ENCODE measurements at regions not wholly inside any gene's neighbourhood (a gene's known extent, or its start where the extent isn't known, plus 50 kb on each side); places are given as distances from the start of the nearest gene placed in this dataset.

DNA sequence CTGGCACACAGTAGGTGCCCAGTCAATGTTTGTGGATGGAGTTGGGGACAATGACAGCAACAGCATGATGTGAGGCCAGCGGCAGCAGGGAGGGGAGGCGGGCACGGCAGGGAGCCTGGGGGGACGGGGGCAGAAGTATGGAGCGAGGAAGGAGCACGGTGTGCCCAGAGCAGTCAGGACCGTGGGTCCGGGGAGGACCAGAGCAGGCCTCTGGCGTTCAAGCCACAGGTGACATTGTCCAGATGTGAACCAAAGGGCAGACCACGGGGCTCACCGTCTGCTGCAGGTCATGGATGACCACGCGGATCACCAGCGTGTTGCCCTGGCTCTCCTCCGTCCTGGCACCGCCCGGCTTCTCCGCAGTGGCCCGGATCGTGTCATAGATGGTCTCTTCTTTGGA lies 105.5 kb downstream of the SHANK2 start:
- H4K20me1 ChIP-seq (ENCODE audit: insufficient read depth, low read length): no peaks in the 10 kb centered on the region
- H3K4me3 ChIP-seq (ENCODE audit: low read depth in 1 of 2, low read length in 2 of 2): no peak overlapping the region
- DNase-seq (no peak), ATAC-seq (ENCODE audit: insufficient read depth, low read depth) (no peak)
- H3K27me3 ChIP-seq (ENCODE audit: insufficient read depth, low read length, poor library complexity): no peaks in the 10 kb centered on the region
- TF ChIP-seq EZH2 (IDR thresholded peaks at IDR 0.05; ENCODE audit: borderline replicate concordance, low read depth, low read length, severe bottlenecking) (no peak), CTCF (IDR thresholded peaks at IDR 0.05; ENCODE audit: borderline replicate concordance, extremely low read depth, low read length, poor library complexity, severe bottlenecking) (no peak)
- no peaks in the 10 kb centered on the region for H3K4me1 ChIP-seq (ENCODE audit: insufficient read depth, low read length)
- H2AFZ ChIP-seq (ENCODE audit: low read depth, low read length): no peak overlapping the region
- H3K79me2 ChIP-seq (ENCODE audit: insufficient read depth, low read length): no peaks in the 10 kb centered on the region
- H3K9me3 ChIP-seq (ENCODE audit: insufficient read depth, low read length, severe bottlenecking): no peaks in the 10 kb centered on the region
- no peak overlapping the region for H3K27ac ChIP-seq (ENCODE audit: low read length)
- no peak overlapping the region for H3K4me2 ChIP-seq (ENCODE audit: insufficient read depth, low read length)
- H3K36me3 ChIP-seq (ENCODE audit: insufficient read depth, low read length): no peaks in the 10 kb centered on the region
- H3K9ac ChIP-seq (ENCODE audit: low read depth, low read length): no peak overlapping the region

- Histone ChIP-seq H3K9me3 (ENCODE audit: insufficient read depth, low read length, severe bottlenecking) (no peaks in the 10 kb centered on the region), H3K4me3 (ENCODE audit: low read depth in 1 of 2, low read length in 2 of 2) (no peak overlapping the region), H3K4me1 (ENCODE audit: insufficient read depth, low read length) (no peaks in the 10 kb centered on the region), H2AFZ (ENCODE audit: low read depth, low read length) (no peak overlapping the region), H3K4me2 (ENCODE audit: insufficient read depth, low read length) (no peak overlapping the region), H3K79me2 (ENCODE audit: insufficient read depth, low read length) (no peaks in the 10 kb centered on the region), H3K27me3 (ENCODE audit: insufficient read depth, low read length, poor library complexity) (no peaks in the 10 kb centered on the region), H3K27ac (ENCODE audit: low read length) (no peak overlapping the region), H4K20me1 (ENCODE audit: insufficient read depth, low read length) (no peaks in the 10 kb centered on the region), H3K36me3 (ENCODE audit: insufficient read depth, low read length) (no peaks in the 10 kb centered on the region), H3K9ac (ENCODE audit: low read depth, low read length) (no peak overlapping the region)
- TF ChIP-seq EZH2 (IDR thresholded peaks at IDR 0.05; ENCODE audit: borderline replicate concordance, low read depth, low read length, severe bottlenecking): no peak
- TF ChIP-seq CTCF (IDR thresholded peaks at IDR 0.05; ENCODE audit: borderline replicate concordance, extremely low read depth, low read length, poor library complexity, severe bottlenecking): no peak
- DNase-seq: no peak
- ATAC-seq (ENCODE audit: insufficient read depth, low read depth): 0 out of 3 replicates have a peak, but pooled peaks have one; percentile 27
Measured at GRCh38 chr11:71145988-71146824, 106.2 kb downstream of the SHANK2 start.

DNA sequence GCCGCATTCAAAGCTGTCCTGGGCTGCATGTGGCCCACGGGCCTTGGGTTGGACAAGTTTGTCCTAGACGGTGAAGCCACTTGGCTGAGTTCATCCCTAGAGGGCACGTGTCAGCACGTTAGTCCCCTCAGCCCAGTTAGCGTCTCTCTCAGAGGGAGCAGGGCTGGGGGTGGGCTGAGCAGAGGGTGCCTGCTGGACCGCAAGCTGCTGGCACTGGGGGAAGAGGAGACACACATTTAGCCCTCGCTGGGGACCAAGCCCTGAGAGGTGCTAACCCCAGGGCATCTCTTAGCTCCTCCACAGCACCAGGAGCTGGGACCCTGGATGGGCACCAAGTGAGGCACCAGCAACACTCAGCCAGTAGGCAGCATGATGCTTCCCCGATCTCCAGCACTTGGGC lies 107.0 kb downstream of the SHANK2 start:
- Histone ChIP-seq H2AFZ (ENCODE audit: low read depth, low read length) (no peak overlapping the region), H4K20me1 (ENCODE audit: insufficient read depth, low read length) (no peaks in the 10 kb centered on the region), H3K9ac (ENCODE audit: low read depth, low read length) (no peak overlapping the region), H3K79me2 (ENCODE audit: insufficient read depth, low read length) (no peaks in the 10 kb centered on the region), H3K4me2 (ENCODE audit: insufficient read depth, low read length) (no peak overlapping the region), H3K9me3 (ENCODE audit: insufficient read depth, low read length, severe bottlenecking) (no peaks in the 10 kb centered on the region), H3K36me3 (ENCODE audit: insufficient read depth, low read length) (no peaks in the 10 kb centered on the region), H3K4me1 (ENCODE audit: insufficient read depth, low read length) (no peaks in the 10 kb centered on the region), H3K27me3 (ENCODE audit: insufficient read depth, low read length, poor library complexity) (no peaks in the 10 kb centered on the region), H3K4me3 (ENCODE audit: low read depth in 1 of 2, low read length in 2 of 2) (no peak overlapping the region), H3K27ac (ENCODE audit: low read length) (no peak overlapping the region)
- TF ChIP-seq CTCF (IDR thresholded peaks at IDR 0.05; ENCODE audit: borderline replicate concordance, extremely low read depth, low read length, poor library complexity, severe bottlenecking) (no peak), EZH2 (IDR thresholded peaks at IDR 0.05; ENCODE audit: borderline replicate concordance, low read depth, low read length, severe bottlenecking) (no peak)
- no peak for ATAC-seq (ENCODE audit: insufficient read depth, low read depth)
- DNase-seq: no peak

All from DND-41 (cell line).